ENCODE measurements at regions not wholly inside any gene's neighbourhood (a gene's known extent, or its start where the extent isn't known, plus 50 kb on each side); places are given as distances from the start of the nearest gene placed in this dataset.
A peak's percentile ranks its signal among the peaks of the same experiment; 100 is the strongest.
"Not testable (repeated sequence)": the region's sequence is repeated elsewhere in the genome, so short reads cannot be mapped to it uniquely, and the experiment has no call there.

GRCh38 chr2:118372886-118373830, 284.9 kb downstream of the INSIG2 start:
- DNase-seq: no peak

DNA sequence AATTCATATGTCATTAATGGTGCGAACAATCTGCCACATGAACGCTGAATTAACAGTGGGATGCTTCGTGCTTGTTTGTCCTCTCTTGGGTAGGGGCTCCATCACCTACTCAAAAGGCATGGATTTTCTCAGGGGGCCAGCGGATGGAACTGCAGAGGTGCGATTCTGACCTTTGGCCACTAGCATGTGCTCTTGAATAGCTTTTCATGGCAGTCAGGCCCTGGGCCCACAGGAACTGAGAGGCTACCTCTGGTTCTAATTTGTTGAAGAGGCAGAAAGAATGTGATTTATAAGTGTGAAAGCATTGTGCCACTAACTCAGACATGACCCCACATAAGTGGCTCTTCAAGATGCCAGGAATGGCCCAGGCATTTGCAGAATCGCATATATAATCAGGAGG, 283.2 kb downstream of the INSIG2 start:
- DNase-seq: peak; percentile 28

DNA sequence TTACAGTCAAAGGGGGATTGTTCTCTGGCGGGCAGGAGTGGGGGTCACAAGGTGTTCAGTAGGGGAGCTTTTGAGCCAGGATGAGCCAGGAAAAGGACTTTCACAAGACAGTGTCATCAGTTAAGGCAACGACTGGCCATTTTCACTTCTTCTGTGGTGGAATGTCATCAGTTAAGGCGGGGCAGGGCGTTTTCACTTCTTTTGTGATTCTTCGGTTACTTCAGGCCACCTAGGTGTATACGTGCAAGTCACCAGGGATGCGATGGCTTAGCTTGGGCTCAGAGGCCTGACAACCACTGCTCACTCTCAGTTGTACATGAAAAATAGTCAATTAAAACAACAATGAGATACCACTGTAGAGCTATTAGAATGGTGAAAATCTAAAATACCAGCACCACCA, 281.2 kb downstream of the INSIG2 start:
- DNase-seq: not testable (repeated sequence)

- DNase-seq: no peak
Measured at GRCh38 chr2:118363604-118364003, 275.3 kb downstream of the INSIG2 start.

DNA sequence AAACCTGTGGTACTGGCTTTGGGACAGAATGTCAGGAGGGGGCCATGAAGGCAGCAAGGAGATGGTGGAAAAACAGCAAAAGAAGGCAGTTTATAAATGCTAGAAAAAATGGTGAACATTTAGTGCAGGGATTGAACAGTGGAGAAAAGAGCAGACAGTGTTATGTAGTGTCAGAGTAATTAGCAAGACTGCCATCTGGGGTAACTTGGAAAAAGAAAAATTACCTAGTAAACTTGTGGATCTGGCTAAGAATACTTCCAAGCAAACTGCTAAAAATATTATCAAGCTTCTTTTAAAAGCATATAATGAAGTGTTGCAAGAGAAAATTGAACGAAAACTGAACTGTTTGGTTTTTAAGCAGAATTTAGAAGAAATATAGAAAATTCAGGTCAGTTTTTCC, 267.8 kb downstream of the INSIG2 start:
- no peak for DNase-seq

- DNase-seq: no peak
Measured at GRCh38 chr2:118351796-118352195, 263.5 kb downstream of the INSIG2 start.

- no peak for DNase-seq
Measured at GRCh38 chr2:118350621-118351020, 262.4 kb downstream of the INSIG2 start.

- no peak for DNase-seq
Measured at GRCh38 chr2:118349365-118349764, 261.1 kb downstream of the INSIG2 start.

DNA sequence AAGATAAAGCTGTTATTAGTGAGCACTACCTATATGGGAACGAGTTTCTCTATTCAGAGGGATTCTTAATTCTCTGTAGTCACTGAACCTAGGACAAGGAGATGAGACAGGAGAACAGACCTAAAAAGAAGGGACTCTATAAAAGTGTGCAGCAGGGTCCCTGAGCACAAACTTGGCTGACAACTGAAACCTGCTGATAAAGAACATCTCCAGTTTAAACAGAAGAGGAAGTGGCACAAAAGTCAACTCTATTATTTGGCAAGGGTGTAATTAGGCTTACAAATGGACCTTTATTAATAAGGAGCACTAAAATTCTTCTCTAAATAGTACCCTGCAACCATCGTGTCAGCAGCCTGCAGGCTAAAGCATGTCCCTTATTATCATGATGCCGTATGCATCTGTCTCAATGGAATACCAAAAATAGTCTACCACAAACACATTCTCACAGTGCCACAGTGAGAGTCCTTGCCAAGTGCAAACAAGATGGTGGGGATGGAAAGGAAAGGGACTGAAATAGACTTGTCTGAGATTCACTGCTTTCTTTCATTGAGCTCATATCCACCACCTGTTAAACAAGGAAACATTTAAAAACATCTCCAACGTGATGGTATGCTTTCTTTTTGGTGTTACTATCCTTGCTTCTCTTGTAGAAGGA, 260.2 kb downstream of the INSIG2 start:
- peak; percentile 42 for DNase-seq

DNA sequence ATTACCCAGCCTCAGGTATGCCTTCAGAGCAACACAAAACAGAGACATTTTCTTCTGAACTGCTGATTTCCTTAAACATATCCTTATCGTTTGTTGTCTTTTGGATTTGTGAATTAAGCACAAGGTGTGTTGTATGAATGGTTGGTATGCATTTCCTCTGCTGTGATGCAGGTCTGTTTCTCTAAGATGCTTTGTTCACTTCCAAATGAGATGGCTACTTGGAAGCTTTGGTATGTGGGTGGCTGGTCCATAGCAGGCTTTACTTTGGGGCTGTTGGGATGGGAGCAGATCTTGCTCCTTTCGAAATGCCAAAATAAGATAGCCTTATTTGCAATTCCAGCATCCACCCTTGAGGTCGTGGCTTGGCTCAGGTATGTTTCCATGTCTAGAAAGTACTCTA, 257.2 kb downstream of the INSIG2 start:
- DNase-seq: no peak

DNA sequence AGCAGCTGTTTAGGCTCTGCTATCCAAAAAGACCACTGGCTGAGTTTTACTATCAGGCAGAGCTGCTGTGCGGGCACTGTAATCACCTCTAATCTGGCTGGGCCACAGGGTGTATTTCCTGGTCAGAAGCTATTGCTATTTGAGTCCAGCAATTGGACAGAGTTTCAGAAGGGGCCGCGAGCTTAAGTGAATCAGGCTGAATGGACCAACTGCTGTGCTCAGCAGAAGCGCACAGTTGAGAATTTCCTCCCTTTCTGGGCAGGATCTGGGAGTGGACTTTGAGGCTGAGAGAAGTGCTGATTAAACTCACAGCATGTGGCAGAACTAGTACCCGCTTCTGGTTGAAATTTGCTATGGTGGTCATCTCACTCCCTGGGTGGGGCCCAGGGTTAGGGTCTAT, 251.8 kb downstream of the INSIG2 start:
- DNase-seq: no peak

- DNase-seq: no peak
Measured at GRCh38 chr2:118339386-118339785, 251.1 kb downstream of the INSIG2 start.

DNA sequence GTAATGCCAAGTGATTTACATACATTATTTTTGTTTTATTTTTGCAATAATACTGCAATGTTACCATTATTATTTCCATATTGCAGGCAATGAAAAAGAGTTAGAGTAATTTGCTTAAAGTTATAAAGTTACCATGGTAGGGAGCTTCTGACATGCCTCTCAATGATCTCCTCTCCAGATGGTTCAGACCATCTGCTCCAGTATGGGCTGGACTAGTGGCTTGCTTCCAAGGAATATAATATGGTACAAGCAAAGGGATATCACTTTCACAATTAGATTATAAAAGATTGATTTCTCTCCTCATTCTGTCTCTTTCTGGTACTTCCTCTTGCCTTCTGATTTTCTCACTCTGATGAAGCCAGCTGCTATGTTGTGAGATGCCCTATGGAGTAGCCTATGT, 245.4 kb downstream of the INSIG2 start:
- DNase-seq: no peak

GRCh38 chr2:118325321-118325955, 237.2 kb downstream of the INSIG2 start:
- DNase-seq: no peak

GRCh38 chr2:118322406-118322805, 234.1 kb downstream of the INSIG2 start:
- no peak for DNase-seq

GRCh38 chr2:118321432-118322105, 233.3 kb downstream of the INSIG2 start:
- no peak for DNase-seq

DNA sequence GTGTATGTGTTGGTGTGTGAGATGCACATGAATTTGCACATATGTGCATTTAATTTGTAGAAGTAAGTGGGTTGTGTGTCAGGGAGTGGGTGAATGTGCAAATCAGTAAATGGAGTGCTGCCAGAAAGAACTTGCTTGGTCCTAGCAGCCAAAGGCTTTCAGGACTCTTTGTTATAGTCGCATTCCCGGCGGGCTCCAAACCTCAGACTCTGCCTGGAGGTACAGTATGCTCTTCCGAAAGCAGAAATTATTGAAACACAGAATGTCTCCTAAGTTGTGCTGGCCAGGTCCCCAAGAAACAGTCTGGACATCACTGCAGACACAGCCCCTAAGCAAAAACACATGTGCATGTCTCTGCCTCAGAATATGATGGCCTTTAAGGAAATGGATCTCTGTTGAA, 232.4 kb downstream of the INSIG2 start:
- DNase-seq: no peak

DNA sequence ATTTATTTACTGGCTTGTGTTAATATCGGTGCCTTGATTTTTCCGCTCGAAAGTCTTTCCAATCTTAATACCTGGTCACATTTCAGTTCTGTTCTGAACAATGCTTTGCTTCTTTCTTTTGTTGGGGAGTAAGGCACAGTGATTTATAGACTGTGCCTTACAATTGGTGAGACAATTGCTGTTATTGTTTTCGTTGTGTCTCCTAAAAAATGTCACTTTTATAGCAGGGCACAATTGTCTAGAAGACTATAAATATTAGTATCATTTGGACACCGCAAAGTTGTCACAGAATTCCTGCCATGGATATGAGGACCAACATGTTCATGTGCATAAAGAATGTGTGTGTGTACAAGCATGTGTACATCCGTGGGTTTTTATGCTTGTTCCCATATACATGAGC, 231.9 kb downstream of the INSIG2 start:
- no peak for DNase-seq

GRCh38 chr2:118319271-118319684, 231.0 kb downstream of the INSIG2 start:
- no peak for DNase-seq

DNA sequence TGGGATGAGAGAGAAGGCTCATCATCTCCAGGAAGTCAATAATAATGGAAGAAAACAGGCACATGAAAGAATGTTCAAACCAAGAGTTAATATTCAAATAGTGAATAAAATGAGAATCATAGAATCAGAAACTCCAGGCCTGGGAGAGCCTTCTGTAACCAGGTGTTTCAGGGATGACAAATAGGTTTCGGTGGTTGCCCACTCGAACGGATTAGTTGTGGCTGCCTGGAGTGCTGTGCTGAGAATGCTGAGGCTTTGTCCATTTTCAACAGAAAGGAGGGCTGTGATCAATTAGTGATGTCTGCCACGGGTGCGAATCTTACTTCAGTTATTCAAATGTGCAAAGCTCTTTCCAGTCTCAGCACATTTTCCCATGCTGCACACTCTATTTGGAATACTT, 227.3 kb downstream of the INSIG2 start:
- DNase-seq: no peak

DNA sequence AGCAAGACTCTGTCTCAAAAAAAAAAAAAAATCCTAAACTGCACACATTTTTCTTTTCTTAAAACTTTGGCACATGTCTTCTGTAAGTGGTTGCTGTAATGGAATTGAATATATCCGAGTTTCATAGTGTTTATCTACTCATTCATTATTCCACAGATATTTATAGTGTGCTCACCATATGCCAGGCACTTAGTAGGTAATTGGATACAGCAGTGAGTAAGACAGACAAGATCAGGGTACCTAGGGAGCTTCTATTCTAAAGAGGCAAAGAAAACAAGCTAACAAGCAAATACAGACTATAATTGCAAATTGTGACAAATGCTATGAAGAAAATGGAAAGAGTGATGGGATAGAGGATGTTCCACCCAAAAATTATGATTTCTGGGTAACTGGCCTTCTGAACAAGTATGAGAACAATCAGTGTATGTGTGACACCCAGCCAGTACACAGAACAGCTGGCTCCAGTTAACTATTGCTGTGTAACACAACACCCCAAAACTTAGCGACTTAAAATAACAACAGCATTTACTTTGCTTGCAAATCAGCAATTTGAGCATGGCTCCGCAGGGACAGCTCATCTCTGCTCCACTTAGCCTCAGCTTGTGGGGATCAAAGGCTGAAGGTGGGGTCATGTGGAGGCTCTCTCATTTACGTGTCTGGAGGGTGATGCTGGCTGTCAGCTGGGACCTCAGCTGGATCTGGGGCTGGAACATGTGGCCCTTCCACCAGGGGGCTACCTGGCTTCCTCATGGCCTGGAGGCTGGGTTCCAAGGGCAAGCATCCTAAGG, 224.9 kb downstream of the INSIG2 start:
- DNase-seq: no peak

- no peak for DNase-seq
Measured at GRCh38 chr2:118310681-118311429, 222.6 kb downstream of the INSIG2 start.

All from RPMI8226 (cell line).